SK-N-MC (cell line): ENCODE measurements at regions not wholly inside any gene's neighbourhood (a gene's known extent, or its start where the extent isn't known, plus 50 kb on each side); places are given as distances from the start of the nearest gene placed in this dataset.

Source experiments
- DNase-seq: peaks from one replicate; pipeline ENCODE4 v3.0.0-alpha.2; 2011; ENCODE audit warnings: low read depth, low spot score
- H3K27ac ChIP-seq: fragments of 200-600 bp; sonication (generic); 2 replicates; pipeline ENCODE4 v1.5.1; 2016; ENCODE audit warnings: mixed run types
- H3K36me3 ChIP-seq: fragments of 200-600 bp; sonication (generic); 2 replicates; pipeline ENCODE4 v1.6.1; 2017; ENCODE audit warnings: antibody characterized with exemption, low read length, mixed read lengths; ENCODE audit not compliant: insufficient read depth
- H3K4me3 ChIP-seq: fragments of 200-600 bp; sonication (generic); 2 replicates; pipeline ENCODE4 v1.5.1; 2016
- H3K9ac ChIP-seq: fragments of 200-600 bp; sonication (generic); 2 replicates; pipeline ENCODE4 v1.8.0; 2017; ENCODE audit warnings: mixed run types, mixed read lengths; ENCODE audit not compliant: insufficient read length
- H3K9me3 ChIP-seq: fragments of 200-600 bp; sonication (generic); 2 replicates; pipeline ENCODE4 v1.6.1; 2017; ENCODE audit warnings: low read depth, mild to moderate bottlenecking, antibody characterized with exemption, low read length, moderate library complexity, mixed read lengths
- EZH2 ChIP-seq: fragments of 200-600 bp; sonication (generic); IDR thresholded peaks from one replicate; pipeline ENCODE4 v1.6.1; 2017; ENCODE audit warnings: antibody characterized with exemption
- FOXP2 ChIP-seq: optimal IDR thresholded peaks from 2 replicates; pipeline ENCODE3; 2011; ENCODE audit warnings: mild to moderate bottlenecking, moderate library complexity; ENCODE audit not compliant: insufficient read depth; ENCODE audit errors: extremely low read length, control extremely low read depth
- POLR2AphosphoS5 ChIP-seq: IDR thresholded peaks from 2 replicates; pipeline ENCODE4 v1.6.1; 2012; ENCODE audit warnings: mild to moderate bottlenecking, low read depth, low read length, borderline replicate concordance

DNA sequence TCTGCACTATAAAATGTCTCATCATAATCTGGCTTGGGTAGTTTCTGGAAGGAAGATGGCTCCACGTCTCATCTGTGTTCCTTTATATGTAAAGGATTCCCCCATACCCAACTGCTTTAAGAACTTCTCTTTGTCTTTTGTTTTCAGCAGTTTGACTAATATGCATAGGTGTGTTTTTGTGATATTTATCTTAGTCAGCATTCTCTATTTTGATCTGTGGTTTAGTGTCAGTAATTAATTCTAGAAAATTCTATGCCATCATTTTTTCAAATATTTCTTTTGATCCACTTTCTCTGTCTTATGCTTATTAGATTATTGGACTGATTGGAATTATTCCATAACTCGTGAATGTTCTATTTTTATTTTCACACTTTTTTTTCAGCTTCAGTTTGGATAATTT is 286.3 kb upstream of the THRB start:
- DNase-seq = no peak
- no peak overlapping the region for H3K4me3 ChIP-seq
- TF ChIP-seq FOXP2 (no peak), POLR2AphosphoS5 (no peak), EZH2 (no peak)

GRCh38 chr3:24781454-24781853 is 286.8 kb upstream of the THRB start:
- TF ChIP-seq EZH2 = no peak
- TF ChIP-seq POLR2AphosphoS5 = no peak
- no peak for TF ChIP-seq FOXP2
- Histone ChIP-seq H3K9me3 (no peaks in the 10 kb centered on the region), H3K9ac (no peak overlapping the region), H3K4me3 (no peak overlapping the region), H3K27ac (no peak overlapping the region), H3K36me3 (no peaks in the 10 kb centered on the region)
- no peak for DNase-seq

More for the DNA sequence above, 286.3 kb upstream of the THRB start:
- Histone ChIP-seq H3K27ac (no peak overlapping the region), H3K9me3 (no peaks in the 10 kb centered on the region), H3K36me3 (no peaks in the 10 kb centered on the region), H3K9ac (no peak overlapping the region)

DNA sequence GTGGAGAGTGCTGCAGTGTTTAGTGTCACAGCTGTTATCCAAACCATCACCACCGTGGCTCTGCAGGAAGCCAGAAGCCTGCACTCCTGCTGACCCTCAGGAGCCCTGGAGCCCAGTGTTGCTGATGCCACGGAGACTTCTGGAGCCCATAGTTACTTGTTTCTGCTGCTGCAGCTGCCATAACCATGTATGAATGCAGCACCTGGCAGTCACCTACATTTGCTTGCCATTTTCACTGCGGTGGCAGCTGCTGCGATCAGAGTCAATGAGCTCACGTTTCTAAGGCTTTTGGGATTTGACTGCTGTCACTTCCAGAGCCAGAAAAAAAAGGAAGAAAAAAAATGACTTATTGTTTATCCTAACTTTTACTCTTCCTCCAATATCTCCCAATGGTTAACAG is 299.2 kb upstream of the THRB start:
- Histone ChIP-seq H3K27ac (no peak overlapping the region), H3K36me3 (no peaks in the 10 kb centered on the region), H3K9ac (no peak overlapping the region), H3K4me3 (no peak overlapping the region), H3K9me3 (no peaks in the 10 kb centered on the region)
- no peak for DNase-seq
- TF ChIP-seq FOXP2 (no peak), POLR2AphosphoS5 (no peak), EZH2 (no peak)

GRCh38 chr3:24802614-24803013 is 308.0 kb upstream of the THRB start:
- no peak overlapping the region for H3K27ac ChIP-seq
- no peak overlapping the region for H3K4me3 ChIP-seq
- TF ChIP-seq POLR2AphosphoS5 (no peak), EZH2 (no peak), FOXP2 (no peak)
- no peaks in the 10 kb centered on the region for H3K36me3 ChIP-seq
- H3K9me3 ChIP-seq = no peaks in the 10 kb centered on the region
- no peak overlapping the region for H3K9ac ChIP-seq
- DNase-seq = no peak

DNA sequence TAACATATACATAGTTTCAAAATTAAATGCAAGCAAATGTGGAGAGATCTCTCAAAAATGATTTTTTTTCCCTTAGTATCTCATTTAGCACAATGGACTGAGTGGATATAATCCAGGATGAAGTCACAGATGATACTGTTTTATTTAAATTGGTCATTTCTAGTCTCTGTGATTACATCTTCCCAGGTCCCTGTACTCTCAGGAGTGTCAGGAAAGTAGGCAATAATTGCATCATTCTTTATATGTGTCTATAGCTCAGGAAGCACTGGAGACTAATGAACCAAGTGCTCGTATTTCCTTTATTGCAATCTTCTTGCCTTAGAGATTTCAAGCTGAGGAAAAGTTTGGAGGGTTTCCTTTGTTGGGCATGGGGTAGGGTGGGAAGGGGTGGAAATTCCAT is 309.4 kb upstream of the THRB start:
- H3K27ac ChIP-seq = no peak overlapping the region
- no peaks in the 10 kb centered on the region for H3K36me3 ChIP-seq
- H3K9me3 ChIP-seq = no peaks in the 10 kb centered on the region
- H3K4me3 ChIP-seq = no peak overlapping the region
- no peak for DNase-seq
- no peak overlapping the region for H3K9ac ChIP-seq
- TF ChIP-seq POLR2AphosphoS5 = no peak
- no peak for TF ChIP-seq EZH2
- no peak for TF ChIP-seq FOXP2

- no peaks in the 10 kb centered on the region for H3K9me3 ChIP-seq
- no peak for DNase-seq
- H3K9ac ChIP-seq = no peak overlapping the region
- H3K36me3 ChIP-seq = no peaks in the 10 kb centered on the region
- no peak overlapping the region for H3K4me3 ChIP-seq
- TF ChIP-seq EZH2 = no peak
- no peak for TF ChIP-seq POLR2AphosphoS5
- no peak for TF ChIP-seq FOXP2
- no peak overlapping the region for H3K27ac ChIP-seq
Measured at GRCh38 chr3:24810881-24811280, 316.2 kb upstream of the THRB start.

GRCh38 chr3:24812116-24812515 is 317.5 kb upstream of the THRB start:
- TF ChIP-seq POLR2AphosphoS5 (no peak), FOXP2 (no peak), EZH2 (no peak)
- no peak for DNase-seq
- H3K9ac ChIP-seq = no peak overlapping the region
- no peaks in the 10 kb centered on the region for H3K36me3 ChIP-seq
- H3K4me3 ChIP-seq = no peak overlapping the region
- H3K9me3 ChIP-seq = no peaks in the 10 kb centered on the region
- no peak overlapping the region for H3K27ac ChIP-seq

- H3K36me3 ChIP-seq = no peaks in the 10 kb centered on the region
- no peak for DNase-seq
- TF ChIP-seq EZH2 (no peak), FOXP2 (no peak), POLR2AphosphoS5 (no peak)
- no peaks in the 10 kb centered on the region for H3K9me3 ChIP-seq
- H3K9ac ChIP-seq = no peak overlapping the region
- H3K4me3 ChIP-seq = no peak overlapping the region
- H3K27ac ChIP-seq = no peak overlapping the region
Measured at GRCh38 chr3:24818055-24818454, 323.4 kb upstream of the THRB start.

DNA sequence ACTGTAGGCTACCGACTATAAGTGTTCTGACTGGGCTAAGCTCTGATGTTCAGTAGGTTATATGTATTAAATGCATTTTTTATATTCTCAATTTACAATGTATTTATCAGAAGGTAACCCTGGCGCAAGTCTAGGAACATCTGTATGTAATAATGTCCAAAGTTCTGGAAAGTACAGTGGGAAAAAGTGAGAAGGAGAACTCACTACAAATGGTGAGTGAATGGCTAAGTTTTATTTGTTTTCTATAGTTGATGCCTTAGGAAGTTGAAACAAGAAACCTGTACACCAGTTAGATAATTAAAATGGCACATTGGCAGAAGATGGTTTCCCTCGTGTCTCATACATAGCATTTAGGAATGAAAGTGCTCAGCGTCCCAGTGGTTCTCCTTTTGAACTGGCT is 333.4 kb upstream of the THRB start:
- Histone ChIP-seq H3K36me3 (no peaks in the 10 kb centered on the region), H3K9ac (no peak overlapping the region), H3K27ac (no peak overlapping the region), H3K4me3 (no peak overlapping the region), H3K9me3 (no peaks in the 10 kb centered on the region)
- DNase-seq = no peak
- TF ChIP-seq POLR2AphosphoS5 (no peak), FOXP2 (no peak), EZH2 (no peak)
